ENCODE measurements at regions not wholly inside any gene's neighbourhood (a gene's known extent, or its start where the extent isn't known, plus 50 kb on each side); places are given as distances from the start of the nearest gene placed in this dataset.

DNA sequence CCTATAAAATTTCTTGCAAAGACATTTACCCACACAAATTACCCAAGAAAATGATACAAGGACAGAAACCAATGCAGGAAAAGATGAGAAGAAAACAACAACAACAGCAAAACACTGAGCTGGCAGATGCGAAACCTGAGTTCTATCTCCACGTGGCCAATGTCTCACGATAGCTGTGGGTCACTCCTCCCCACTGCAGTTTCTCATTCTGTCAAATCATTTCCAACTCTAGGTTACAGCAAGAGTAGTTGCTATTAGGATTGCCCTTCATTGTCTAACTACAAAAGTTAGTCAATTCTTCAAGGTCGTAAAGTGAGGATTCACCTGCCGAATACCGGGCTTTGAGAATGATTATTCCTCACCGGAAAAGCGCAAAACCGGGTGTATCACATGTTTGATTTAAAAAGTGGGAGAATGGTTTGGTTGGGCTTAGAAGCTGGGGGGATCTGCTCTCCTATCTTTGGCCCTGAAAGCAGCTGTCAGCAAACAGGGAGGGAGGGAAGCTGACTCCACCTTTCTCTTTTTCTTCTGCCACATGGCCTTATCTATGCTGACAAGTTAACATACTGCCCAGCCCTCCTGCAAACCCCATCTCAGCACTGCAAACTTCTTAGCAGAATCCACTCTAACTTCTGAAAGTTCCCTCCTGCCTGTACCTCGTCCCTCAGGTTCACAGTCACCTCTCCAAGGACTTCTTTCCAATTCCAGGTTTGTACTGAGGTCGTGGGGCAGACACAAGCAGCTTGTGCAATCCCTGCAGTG is 473.0 kb downstream of the SOX11 start:
- TF ChIP-seq POLR2AphosphoS5 (IDR thresholded peaks at IDR 0.05; ENCODE audit: low read depth, low read length) = no peak
- TF ChIP-seq CTCF (IDR thresholded peaks at IDR 0.05) = no peak
- no peak for TF ChIP-seq TCF7L2 (IDR thresholded peaks at IDR 0.05; ENCODE audit: low read depth, low read length)
- TF ChIP-seq SIN3A (IDR thresholded peaks at IDR 0.05; ENCODE audit: borderline replicate concordance, insufficient read depth, low read depth, low read length) = no peak
- TF ChIP-seq REST (IDR thresholded peaks at IDR 0.05; ENCODE audit: insufficient read depth in 1 of 2, low read depth in 2 of 2, low read length in 1 of 2) = no peak
